GM12873 (cell line): ENCODE measurements at regions not wholly inside any gene's neighbourhood (a gene's known extent, or its start where the extent isn't known, plus 50 kb on each side); places are given as distances from the start of the nearest gene placed in this dataset.

Experiments used
- CTCF ChIP-seq: IDR thresholded peaks from 2 replicates; pipeline ENCODE4 v1.5.1; 2012; ENCODE audit warnings: low read depth, mild to moderate bottlenecking, moderate library complexity, low read length, control low read depth; ENCODE audit not compliant: insufficient read depth; ENCODE audit errors: missing control alignments

- no peak for TF ChIP-seq CTCF
Observed at GRCh38 chr1:188164459-188164858, 1335.7 kb downstream of the PLA2G4A start.

GRCh38 chr1:188166654-188167053 is 1337.9 kb downstream of the PLA2G4A start:
- no peak for TF ChIP-seq CTCF

GRCh38 chr1:188169971-188170370 is 1341.2 kb downstream of the PLA2G4A start:
- no peak for TF ChIP-seq CTCF

GRCh38 chr1:188170411-188170810 is 1341.7 kb downstream of the PLA2G4A start:
- TF ChIP-seq CTCF: no peak

GRCh38 chr1:188170935-188171334 is 1342.2 kb downstream of the PLA2G4A start:
- TF ChIP-seq CTCF: no peak

- no peak for TF ChIP-seq CTCF
Observed at GRCh38 chr1:188188317-188188716, 1359.6 kb downstream of the PLA2G4A start.

- no peak for TF ChIP-seq CTCF
Observed at GRCh38 chr1:188194916-188195315, 1366.2 kb downstream of the PLA2G4A start.
